ENCODE measurements at regions not wholly inside any gene's neighbourhood (a gene's known extent, or its start where the extent isn't known, plus 50 kb on each side); places are given as distances from the start of the nearest gene placed in this dataset.

DNA sequence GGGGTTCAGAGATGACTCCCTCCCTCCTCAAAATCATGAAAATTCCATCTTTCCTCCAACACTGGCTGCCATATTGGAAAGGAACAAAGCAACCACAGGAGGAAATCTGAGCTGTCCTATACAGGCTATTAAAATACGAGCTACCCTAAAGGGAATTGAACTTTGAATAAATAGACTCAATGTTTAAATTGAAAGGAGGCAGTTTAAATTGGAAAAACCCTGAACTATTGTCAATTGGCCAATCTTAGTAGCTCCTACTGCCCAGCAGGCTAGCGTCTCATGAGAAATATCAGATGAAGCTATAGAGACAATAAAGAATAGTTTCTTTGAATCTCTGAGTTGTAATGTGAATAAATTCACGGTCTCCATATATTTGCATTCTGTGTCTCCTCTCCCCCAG, 85.4 kb upstream of the KCNE2 start:
- TF ChIP-seq, protein P1, sequence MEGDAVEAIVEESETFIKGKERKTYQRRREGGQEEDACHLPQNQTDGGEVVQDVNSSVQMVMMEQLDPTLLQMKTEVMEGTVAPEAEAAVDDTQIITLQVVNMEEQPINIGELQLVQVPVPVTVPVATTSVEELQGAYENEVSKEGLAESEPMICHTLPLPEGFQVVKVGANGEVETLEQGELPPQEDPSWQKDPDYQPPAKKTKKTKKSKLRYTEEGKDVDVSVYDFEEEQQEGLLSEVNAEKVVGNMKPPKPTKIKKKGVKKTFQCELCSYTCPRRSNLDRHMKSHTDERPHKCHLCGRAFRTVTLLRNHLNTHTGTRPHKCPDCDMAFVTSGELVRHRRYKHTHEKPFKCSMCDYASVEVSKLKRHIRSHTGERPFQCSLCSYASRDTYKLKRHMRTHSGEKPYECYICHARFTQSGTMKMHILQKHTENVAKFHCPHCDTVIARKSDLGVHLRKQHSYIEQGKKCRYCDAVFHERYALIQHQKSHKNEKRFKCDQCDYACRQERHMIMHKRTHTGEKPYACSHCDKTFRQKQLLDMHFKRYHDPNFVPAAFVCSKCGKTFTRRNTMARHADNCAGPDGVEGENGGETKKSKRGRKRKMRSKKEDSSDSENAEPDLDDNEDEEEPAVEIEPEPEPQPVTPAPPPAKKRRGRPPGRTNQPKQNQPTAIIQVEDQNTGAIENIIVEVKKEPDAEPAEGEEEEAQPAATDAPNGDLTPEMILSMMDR (IDR thresholded peaks at IDR 0.05): no peak
- TF ChIP-seq ZFX (IDR thresholded peaks at IDR 0.05; ENCODE audit: borderline replicate concordance): no peak
